HG03066 (cell line): ENCODE measurements at regions not wholly inside any gene's neighbourhood (a gene's known extent, or its start where the extent isn't known, plus 50 kb on each side); places are given as distances from the start of the nearest gene placed in this dataset.
A peak's percentile ranks its signal among the peaks of the same experiment; 100 is the strongest.

Source experiments
- ATAC-seq: cut with Tn5 transposase; IDR thresholded peaks from one replicate; pipeline ENCODE4 v1.9.1; 2021; ENCODE audit warnings: low read depth; ENCODE audit not compliant: unreplicated experiment

DNA sequence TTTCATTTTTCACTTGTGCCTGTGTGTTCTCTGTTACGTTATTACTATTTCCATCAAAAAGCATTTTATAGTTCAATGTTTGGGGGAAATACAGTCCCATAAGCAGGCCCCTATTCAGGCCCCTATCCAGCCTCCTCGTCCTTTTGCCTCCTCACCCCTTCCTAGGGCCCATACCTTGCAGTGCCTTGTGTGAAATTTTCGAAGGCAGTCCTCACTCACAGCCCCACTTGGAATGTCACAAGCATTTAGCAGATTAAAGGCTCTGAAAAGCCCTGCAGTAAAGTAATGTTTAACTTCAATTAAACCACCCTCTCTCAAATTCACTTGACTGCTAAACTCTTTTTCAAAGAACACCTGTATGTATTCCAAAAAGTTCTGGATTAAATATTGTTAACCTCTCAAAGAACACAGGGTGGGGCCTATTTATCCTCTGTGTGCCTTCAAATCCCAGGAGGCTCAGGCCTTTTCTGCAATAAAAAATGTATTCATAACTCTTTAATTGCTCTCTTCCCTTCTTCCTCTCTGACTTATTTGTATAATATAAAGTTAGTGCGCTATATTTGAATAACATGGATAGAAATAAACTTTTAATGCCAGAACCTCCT is 202.5 kb downstream of the FOXA2 start:
- no peak for ATAC-seq

DNA sequence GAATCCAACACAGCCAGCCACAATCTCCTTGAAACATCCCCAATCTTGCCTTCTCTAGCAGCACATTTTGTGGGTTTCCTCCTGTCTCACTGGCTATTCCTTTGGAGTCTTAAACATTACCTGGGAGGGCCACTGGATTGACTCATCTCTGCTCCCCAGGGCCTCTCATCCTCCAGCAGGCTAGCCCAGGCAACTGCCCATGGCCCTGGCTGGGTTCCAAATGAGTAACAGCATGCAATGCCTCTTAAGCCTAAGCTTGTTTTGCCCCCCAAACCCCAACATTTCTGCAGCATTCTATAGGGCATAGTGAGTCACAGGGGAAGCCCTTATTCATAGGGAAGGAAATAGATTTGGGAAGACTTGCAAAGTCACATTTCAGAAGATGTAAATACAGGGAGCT is 204.9 kb downstream of the FOXA2 start:
- ATAC-seq: no peak

DNA sequence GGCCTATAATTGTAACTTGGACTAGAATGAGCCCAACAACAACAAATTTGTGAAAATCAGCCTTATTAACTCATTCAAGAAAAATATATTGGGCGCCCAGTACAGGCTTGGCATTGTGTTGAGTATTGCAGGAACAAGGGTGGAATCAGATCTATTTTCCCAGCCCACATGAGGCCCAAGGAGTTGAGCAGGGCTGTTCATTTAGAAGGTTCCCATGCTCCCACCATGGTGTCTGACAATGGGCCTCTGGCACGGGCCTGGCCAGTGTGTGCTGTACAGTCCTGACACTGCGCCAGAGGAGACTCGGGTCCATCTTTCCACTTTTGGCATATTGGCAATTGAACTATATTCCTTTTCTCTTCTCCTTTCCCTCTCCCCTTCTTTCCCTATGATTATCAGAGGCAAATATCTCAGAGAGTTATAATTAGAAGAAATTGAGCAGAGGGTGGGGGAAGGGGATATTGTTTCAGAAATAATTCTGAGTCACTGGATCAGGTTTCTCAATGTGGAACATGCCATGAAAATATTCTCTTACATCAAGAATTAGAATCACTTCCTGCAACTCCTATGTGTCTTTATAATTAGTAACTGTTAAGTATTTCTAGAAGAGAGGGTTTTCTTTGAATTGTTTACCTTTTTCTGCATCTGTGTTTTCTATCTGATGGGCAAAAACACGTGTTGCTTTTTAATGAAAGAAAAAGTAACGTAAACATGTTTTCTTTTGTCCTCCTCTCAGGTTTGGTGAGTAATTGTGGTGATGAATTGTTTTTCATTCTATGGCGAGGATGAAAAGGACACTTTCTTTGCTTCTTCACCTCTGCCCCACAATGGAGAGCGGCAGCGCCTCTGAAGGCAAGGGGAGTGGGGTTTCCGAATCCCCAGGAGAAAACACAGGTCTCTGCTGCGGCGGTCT is 209.4 kb downstream of the FOXA2 start:
- ATAC-seq: no peak

DNA sequence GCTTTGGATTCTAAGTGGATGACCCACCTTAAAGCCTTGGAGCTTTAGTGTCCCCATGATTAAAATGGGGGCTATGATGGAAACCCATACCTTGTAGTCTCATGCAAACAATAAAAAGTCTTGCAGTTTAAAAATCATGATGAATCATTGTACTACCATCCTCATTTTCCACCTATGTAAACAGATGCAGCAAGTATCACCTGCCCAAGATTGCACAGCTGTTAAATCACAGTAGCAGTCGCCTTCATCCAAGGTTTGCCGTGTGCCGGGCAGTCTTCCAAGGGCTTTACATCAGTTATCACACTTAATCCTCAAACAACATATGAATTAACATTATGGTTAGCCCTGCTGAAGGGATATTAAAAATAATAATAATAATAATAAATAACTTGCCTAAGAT is 210.3 kb downstream of the FOXA2 start:
- no peak for ATAC-seq

DNA sequence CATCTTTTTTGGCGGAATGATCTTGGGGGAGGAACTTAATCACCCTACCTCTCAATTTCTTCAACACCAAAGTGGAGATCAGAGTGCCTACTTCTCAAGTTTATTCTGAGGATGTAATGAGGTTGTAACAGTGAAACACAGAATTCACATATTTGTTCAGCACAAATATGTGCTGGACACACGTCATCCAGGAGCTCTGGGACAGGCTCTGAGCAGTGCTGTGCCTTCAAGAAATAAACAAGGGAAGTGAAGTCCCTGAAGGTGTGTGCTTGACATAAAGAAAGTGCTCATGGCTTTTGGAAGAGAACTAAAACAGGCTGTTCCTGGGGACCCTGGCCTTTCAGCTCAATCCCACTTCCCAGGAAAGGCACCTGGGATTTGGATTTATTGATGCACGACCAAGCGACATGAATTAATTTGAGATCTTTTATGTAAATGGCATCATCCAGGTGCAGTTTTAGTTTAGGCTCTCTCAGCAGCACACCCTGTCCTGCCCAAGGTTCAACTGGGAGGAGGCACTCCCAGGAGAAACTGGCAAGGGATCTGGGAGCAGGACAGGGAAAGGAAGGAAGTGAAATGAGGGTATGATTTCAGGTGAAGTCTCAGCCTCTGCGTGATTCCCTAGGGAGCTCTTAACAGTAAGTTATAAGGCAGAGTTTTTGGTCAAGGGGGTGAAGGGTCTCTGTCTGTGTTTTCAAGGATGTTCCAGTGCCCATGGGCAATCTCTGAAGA is 211.0 kb downstream of the FOXA2 start:
- ATAC-seq: no peak

DNA sequence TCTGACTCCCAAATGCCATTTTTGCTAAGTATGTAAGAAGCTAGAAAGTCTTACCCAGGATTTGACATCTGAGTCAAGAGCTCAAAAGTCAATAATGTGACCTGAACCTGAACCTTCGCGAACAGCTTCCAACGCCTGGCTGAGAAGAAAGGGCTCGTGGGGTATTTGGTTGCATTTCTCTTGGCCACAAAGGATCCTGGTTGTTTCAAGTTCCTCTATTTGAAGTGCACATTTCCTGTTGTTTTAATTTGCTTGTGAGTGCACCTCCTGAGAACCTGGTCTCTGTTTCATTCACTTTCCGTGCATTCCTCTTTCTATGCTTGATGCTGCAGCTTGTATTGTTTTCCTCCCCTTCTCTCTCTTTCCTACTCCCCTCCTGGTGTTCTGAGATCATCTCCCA is 212.5 kb downstream of the FOXA2 start:
- ATAC-seq: peak; percentile 86

DNA sequence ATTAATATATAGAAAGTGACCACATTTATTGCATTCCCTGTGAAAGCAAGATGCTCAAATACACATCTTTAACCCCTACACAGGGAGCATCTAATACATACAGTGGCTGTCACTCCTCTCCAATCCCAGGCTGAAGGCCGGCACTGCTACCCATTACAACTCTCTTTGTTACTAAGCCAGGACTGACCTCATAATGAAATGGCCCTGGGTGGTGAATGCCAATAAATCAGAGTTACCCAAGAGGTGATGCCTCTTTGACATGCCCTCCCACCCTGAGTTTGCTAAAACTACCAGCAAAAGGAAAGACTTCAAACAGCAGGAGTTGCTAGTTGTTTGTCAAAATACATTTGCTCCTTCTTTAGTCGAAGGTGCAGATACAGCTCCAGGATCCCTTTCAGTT is 214.2 kb downstream of the FOXA2 start:
- no peak for ATAC-seq

DNA sequence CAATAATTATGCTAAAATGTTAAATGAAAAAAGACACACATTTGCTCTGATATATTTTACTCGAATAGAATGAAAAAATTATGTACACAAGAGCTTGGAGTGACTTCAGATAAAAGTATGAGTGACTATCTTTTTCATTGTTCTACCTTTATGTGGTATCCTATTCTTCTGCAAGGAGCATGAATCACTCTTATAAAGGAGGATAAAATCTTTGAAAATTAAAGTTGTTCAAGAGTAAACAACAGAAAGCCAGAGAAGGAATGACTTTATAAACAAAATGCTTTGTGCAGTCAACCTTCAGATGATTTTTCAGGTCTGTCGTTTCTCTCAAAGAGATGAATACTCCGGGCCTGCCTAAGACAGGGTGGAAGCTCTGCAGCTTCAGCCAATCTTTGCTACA is 215.3 kb downstream of the FOXA2 start:
- no peak for ATAC-seq

DNA sequence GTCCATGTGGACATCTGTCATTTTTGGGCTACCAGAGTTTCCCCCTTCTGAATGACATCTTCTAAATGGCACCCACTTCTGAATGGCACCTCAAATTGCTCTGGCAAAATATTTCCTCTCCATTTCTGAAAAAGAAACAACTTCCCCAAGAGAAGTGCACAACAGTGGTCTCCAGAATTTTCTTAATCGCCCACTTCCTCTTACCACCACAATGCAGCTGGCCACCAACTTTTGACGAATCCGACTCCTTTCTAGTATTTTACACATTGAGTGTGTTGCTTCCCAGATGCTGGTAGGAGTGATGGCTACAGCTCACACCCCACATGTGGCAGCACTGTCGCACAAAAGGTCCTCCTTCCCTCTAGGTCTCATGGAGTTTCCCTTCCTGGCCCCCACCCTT is 216.1 kb downstream of the FOXA2 start:
- no peak for ATAC-seq

DNA sequence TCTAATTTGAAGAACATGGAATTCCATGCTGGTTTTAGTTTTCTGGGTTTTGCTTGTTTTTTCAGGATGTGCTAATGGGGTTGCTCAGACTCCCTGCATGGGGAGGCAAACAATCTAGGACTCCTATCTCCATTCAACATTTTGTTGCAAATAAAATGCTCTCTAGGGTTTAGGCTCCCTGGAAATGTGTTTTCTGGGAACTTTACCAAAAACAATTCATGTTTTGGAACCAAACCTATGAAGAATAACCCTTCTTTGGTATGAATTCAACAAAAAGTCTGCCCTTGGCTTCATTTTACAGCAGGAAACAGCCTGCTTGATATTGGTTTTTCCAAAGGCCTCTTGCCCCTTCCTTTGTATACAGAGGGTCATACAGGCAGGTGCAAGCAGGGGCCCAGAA is 217.7 kb downstream of the FOXA2 start:
- no peak for ATAC-seq

DNA sequence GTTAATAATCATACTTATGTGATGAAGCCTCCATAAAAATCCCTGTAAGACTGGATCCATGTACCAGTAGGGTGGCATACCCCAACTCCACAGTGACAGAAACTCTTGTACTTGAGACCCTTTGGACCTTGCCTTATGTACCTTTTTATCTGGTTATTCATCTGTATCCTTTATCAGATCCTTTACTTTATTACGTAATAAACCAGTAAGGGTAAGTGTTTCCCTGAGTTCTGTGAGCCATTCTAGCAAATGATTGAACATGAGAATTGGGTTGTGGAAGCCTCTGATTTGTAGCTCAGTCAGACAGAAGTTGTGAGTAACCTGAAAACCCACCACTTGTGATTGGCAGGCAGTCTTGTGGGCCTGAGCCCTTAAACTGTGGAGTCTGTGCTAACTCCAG is 229.7 kb downstream of the FOXA2 start:
- ATAC-seq: no peak

DNA sequence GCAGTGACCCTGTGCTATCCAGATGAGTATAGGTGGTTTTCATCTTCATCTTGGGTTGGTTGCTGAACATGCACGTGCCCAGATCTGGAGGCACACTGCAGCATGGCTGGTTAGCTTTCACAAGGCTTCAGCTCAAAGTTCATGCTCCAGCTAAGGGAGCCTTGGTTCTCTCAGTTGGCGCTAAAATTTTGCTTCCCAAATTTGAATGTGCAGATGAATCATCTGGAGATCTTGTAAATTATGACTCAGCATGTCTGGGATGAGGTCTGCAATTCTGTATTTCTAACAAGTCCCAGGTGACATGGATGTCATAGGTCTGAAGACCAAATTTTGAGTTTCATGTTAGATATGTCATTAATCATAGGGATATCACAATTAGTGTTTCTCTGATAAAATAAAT is 230.8 kb downstream of the FOXA2 start:
- no peak for ATAC-seq

DNA sequence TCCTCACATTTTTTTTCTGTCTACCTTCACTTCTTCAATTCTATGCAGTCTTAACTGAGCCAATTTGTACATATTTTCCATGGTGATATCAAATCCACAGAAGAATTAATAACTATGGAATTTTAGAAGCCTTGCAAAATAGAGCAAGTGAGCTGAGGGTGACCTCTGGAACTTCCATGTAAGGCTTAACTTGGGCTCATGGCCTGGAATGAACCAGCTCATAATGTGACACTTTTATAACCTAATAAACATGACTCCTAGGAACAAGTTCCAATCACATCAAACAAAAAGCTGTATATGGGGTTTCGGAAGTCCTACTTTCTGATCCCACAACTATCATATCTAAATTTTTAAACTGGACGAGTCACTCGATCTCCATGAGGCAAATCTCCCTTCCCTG is 232.4 kb downstream of the FOXA2 start:
- no peak for ATAC-seq

DNA sequence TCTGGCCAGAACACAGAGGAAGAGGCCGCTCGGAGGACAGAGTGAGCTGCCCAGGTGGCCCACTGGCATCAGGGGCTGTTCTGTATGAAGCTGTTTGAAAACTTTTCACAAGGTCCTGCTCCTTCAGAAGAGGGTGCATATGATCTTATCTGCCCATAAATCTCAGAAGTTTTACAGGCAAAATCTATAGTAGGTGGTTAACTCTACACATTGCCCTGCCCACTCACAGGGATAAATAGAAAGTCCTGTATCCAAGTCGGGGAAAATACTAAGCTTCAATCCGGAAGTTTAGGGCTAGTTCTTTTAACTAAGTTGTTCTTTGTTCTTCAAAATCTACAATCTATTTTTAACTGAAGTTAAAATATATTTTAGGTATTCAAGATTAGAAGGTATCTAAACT is 233.7 kb downstream of the FOXA2 start:
- no peak for ATAC-seq

DNA sequence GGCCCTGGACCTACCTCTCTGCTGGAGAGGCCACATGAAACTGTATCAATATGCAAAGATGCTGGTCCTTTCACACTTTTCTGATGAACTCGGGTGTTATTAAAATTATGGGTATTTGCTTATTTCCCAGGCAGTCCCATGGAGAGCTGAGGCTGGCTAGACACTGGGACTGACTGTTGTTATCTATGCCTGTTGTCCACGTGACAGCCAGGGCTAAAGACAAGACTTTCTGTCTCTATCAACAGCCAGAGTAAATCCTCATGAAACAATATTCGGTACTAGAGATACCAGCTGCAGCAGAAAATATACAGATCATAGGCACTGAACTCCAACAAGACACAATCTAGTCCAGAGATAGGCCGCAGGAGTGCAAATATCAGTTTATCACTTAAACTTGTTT is 236.4 kb downstream of the FOXA2 start:
- ATAC-seq: no peak

DNA sequence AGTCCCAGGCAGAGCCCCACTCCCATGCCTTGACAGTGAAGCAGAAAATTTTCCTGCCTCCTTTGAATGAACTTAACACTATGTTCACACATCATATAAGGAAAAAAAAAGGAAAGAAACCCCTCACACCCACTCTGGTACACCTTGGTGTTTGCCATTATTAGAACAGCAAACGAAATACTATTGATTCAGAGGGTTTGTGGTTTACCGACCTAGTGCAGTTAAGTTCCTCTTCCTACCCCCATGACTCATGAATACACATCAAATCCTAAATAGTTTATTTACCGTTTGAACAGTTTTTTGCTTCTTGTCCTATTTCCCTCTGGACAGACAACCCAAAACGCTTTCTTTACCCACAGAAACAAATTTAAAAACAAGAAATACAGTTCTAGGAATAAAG is 237.7 kb downstream of the FOXA2 start:
- peak; percentile 58 for ATAC-seq

DNA sequence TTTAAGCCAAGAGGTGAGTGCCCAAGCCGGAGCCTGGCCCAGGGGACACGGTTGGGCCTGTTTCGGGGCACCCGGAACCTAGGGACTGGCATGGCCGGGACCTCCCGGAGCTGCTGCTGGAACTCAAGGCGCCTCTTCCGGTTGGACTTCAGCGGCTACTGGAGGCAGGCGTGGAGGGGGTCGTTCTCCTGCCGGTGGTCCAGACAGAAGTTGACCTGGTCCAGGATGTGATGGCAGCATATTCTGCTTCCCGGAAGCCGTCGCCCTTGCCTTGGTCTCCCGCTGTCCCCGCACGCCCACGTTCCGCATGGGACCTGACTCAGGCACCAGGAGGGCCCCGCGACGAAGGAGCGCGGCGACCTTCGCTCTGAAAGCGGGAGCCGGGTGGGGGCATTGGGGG is 240.8 kb downstream of the FOXA2 start:
- no peak for ATAC-seq

DNA sequence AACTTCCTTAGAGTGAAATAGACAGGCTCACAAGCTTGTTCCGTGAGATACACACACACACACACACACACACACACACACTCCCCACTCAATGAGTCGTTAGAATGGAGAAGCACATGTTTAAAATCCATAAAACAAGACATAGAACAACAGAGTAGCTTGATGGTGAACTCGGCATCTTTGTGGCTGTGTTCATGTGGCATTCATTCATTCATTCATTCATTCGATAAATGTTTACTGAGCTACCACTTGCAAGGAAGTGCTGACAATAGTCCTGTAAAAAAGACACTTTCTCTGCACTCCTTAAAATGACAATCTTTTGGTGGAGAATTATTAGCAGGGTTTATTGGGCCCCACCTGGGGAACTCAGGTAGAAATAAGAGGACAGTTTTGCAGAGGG is 242.0 kb downstream of the FOXA2 start:
- ATAC-seq: no peak

DNA sequence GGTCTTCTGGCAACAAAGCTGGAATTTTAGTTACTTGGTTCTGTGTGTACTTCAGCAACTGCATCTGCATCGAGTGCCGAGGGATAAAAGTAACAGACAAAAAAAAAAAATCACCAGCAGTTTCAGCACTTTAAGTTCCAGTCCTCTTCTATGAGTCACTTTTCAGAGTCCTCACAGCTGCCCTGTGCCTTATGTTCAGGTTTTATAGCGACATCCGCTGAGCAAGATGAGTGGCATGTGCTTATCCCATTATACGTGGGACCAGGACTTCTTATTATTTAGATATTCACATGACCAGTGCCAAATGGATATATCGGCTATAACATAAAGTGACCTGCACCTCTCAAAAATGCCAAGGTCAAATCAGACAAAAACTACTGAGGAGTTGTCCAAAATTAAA is 242.9 kb downstream of the FOXA2 start:
- ATAC-seq: no peak

DNA sequence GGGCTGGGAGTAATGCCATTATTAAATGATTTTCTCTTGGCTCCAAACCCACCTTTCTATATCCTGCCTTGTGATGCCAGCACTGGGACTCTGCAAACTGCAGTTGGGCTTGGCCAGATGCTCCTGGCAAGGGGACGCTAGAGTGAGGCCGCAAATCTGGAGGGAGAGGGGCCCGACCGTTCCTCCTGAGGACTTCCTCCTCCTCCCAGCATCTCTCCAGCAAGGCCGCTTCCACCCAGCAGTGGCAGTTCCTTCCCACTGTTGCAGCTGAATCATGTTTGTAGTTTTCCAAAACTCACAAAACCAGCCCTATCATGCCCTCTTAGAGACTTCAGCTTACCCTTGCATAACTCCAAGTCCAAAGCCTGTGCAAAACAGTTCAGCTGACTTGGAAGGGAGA is 244.4 kb downstream of the FOXA2 start:
- no peak for ATAC-seq

DNA sequence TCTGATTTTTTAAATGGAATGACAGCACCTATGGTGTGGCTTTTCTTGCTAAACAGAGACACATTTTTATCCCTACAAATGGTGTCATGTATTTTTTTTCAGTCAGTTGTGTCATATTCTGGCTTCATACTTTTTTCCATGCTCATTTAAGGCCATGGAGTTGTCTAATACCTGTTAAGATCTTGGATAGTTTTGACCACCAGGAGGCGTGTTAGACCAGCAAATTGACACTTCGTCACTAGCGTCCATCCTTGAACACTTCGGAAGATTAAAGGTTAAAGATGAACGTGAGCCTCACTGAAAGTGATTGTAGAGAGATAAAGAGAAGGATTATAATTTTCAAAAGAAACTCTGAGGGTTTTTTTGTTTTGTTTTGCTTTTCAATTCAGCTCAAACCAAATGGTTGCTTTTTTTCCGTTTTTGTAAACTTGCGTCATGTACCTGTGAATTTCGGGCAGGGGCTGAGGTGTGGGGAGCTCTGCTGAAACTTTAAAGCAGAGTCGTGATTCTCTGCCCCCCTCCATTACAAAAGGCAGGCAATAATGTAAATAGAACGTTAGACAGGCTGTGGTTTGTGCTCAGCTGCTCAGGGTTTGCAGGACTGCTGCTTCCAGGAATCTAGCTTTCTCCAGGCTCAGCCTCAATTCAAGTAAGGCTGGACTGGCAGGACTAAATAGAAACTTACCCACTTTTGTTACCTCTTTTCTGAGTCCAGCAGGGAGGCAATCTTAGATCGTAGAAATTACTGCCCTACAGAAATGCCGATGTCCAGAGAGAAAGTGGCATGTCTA is 245.1 kb downstream of the FOXA2 start:
- ATAC-seq: no peak
